RWPE2 (cell line): ENCODE measurements at regions not wholly inside any gene's neighbourhood (a gene's known extent, or its start where the extent isn't known, plus 50 kb on each side); places are given as distances from the start of the nearest gene placed in this dataset.
"Not testable (repeated sequence)": the region's sequence is repeated elsewhere in the genome, so short reads cannot be mapped to it uniquely, and the experiment has no call there.

ENCODE experiments used
- ATAC-seq: fragments of 200-7000 bp; cut with Tn5 transposase; 3 replicates; pipeline ENCODE4 v1.9.1; 2021; ENCODE audit warnings: low read depth
- DNase-seq: peaks from one replicate; pipeline ENCODE4 v3.0.0-alpha.2; 2020; ENCODE audit warnings: low spot score
- H3K27ac ChIP-seq: fragments of 450-650 bp; 2 replicates; pipeline ENCODE4 v1.5.1; 2017; ENCODE audit warnings: mild to moderate bottlenecking; ENCODE audit not compliant: poor library complexity, severe bottlenecking
- H3K27me3 ChIP-seq: fragments of 250-450 bp; sonication (Bioruptor Pico); 2 replicates; pipeline ENCODE4 v1.5.1; 2021; ENCODE audit warnings: mild to moderate bottlenecking, moderate library complexity; ENCODE audit not compliant: insufficient read depth, poor library complexity, severe bottlenecking
- H3K36me3 ChIP-seq: fragments of 250-450 bp; sonication (Bioruptor Pico); 2 replicates; pipeline ENCODE4 v1.5.1; 2020; ENCODE audit warnings: low read depth, mild to moderate bottlenecking, moderate library complexity
- H3K4me1 ChIP-seq: fragments of 250-450 bp; sonication (Bioruptor Pico); 2 replicates; pipeline ENCODE4 v1.5.1; 2021; ENCODE audit warnings: mild to moderate bottlenecking, moderate library complexity; ENCODE audit not compliant: insufficient read depth, poor library complexity, severe bottlenecking
- H3K4me3 ChIP-seq: fragments of 250-450 bp; sonication (Bioruptor Pico); 2 replicates; pipeline ENCODE4 v1.5.1; 2021; ENCODE audit warnings: mild to moderate bottlenecking, moderate library complexity; ENCODE audit not compliant: severe bottlenecking
- H3K9me3 ChIP-seq: fragments of 250-450 bp; sonication (Bioruptor Pico); 2 replicates; pipeline ENCODE4 v1.5.1; 2021; ENCODE audit warnings: mild to moderate bottlenecking, moderate library complexity; ENCODE audit not compliant: severe bottlenecking
- TF ChIP-seq, protein P1 (sequence below): fragments of 450-650 bp; IDR thresholded peaks from one replicate; pipeline ENCODE4 v1.5.1; 2017; ENCODE audit warnings: mild to moderate bottlenecking, moderate library complexity; ENCODE audit not compliant: poor library complexity, severe bottlenecking

GRCh38 chr20:55342822-55343221 is 662.5 kb downstream of the CBLN4 start:
- Histone ChIP-seq H3K4me1 (no peaks in the 10 kb centered on the region), H3K9me3 (no peaks in the 10 kb centered on the region), H3K4me3 (no peak overlapping the region), H3K27ac (no peak overlapping the region), H3K36me3 (no peaks in the 10 kb centered on the region), H3K27me3 (peaks cover 3% of the 10 kb centered on the region)
- no peak for ATAC-seq
- TF ChIP-seq, protein P1, sequence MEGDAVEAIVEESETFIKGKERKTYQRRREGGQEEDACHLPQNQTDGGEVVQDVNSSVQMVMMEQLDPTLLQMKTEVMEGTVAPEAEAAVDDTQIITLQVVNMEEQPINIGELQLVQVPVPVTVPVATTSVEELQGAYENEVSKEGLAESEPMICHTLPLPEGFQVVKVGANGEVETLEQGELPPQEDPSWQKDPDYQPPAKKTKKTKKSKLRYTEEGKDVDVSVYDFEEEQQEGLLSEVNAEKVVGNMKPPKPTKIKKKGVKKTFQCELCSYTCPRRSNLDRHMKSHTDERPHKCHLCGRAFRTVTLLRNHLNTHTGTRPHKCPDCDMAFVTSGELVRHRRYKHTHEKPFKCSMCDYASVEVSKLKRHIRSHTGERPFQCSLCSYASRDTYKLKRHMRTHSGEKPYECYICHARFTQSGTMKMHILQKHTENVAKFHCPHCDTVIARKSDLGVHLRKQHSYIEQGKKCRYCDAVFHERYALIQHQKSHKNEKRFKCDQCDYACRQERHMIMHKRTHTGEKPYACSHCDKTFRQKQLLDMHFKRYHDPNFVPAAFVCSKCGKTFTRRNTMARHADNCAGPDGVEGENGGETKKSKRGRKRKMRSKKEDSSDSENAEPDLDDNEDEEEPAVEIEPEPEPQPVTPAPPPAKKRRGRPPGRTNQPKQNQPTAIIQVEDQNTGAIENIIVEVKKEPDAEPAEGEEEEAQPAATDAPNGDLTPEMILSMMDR = no peak
- DNase-seq = no peak

- no peak overlapping the region for H3K4me3 ChIP-seq
- no peak for DNase-seq
- no peaks in the 10 kb centered on the region for H3K9me3 ChIP-seq
- no peaks in the 10 kb centered on the region for H3K36me3 ChIP-seq
- ATAC-seq = peak; percentile 59
- no peaks in the 10 kb centered on the region for H3K4me1 ChIP-seq
- TF ChIP-seq, protein P1 = no peak
- H3K27me3 ChIP-seq = no peaks in the 10 kb centered on the region
- H3K27ac ChIP-seq = no peak overlapping the region
These were observed 671.5 kb downstream of the CBLN4 start for GRCh38 chr20:55333798-55334197.

GRCh38 chr20:55329108-55329507 is 676.2 kb downstream of the CBLN4 start:
- Histone ChIP-seq H3K4me1 (no peaks in the 10 kb centered on the region), H3K9me3 (no peaks in the 10 kb centered on the region), H3K36me3 (no peaks in the 10 kb centered on the region), H3K27ac (no peak overlapping the region), H3K27me3 (peaks cover 9% of the 10 kb centered on the region), H3K4me3 (no peak overlapping the region)
- no peak for ATAC-seq
- TF ChIP-seq, protein P1 = no peak
- DNase-seq = no peak

GRCh38 chr20:55322745-55323144 is 682.6 kb downstream of the CBLN4 start:
- no peak overlapping the region for H3K4me3 ChIP-seq
- no peaks in the 10 kb centered on the region for H3K9me3 ChIP-seq
- no peaks in the 10 kb centered on the region for H3K4me1 ChIP-seq
- ATAC-seq (no peak), DNase-seq (no peak)
- no peaks in the 10 kb centered on the region for H3K36me3 ChIP-seq
- no peak overlapping the region for H3K27ac ChIP-seq
- H3K27me3 ChIP-seq = peaks cover 31% of the 10 kb centered on the region
- TF ChIP-seq, protein P1 = no peak

- TF ChIP-seq, protein P1 = no peak
- H3K4me1 ChIP-seq = no peaks in the 10 kb centered on the region
- ATAC-seq (no peak), DNase-seq (no peak)
- H3K27ac ChIP-seq = no peak overlapping the region
- no peak overlapping the region for H3K4me3 ChIP-seq
- H3K27me3 ChIP-seq = peaks cover 5% of the 10 kb centered on the region
- H3K9me3 ChIP-seq = no peaks in the 10 kb centered on the region
- no peaks in the 10 kb centered on the region for H3K36me3 ChIP-seq
These were observed 688.6 kb downstream of the CBLN4 start for GRCh38 chr20:55316753-55317152.

- not testable (repeated sequence) for H3K9me3 ChIP-seq, H3K4me3 ChIP-seq, H3K27ac ChIP-seq, H3K4me1 ChIP-seq, ATAC-seq, H3K27me3 ChIP-seq, DNase-seq, H3K36me3 ChIP-seq
These were observed 694.5 kb downstream of the CBLN4 start for GRCh38 chr20:55310844-55311243.
